ENCODE measurements at regions not wholly inside any gene's neighbourhood (a gene's known extent, or its start where the extent isn't known, plus 50 kb on each side); places are given as distances from the start of the nearest gene placed in this dataset.
"Not testable (repeated sequence)": the region's sequence is repeated elsewhere in the genome, so short reads cannot be mapped to it uniquely, and the experiment has no call there.

DNA sequence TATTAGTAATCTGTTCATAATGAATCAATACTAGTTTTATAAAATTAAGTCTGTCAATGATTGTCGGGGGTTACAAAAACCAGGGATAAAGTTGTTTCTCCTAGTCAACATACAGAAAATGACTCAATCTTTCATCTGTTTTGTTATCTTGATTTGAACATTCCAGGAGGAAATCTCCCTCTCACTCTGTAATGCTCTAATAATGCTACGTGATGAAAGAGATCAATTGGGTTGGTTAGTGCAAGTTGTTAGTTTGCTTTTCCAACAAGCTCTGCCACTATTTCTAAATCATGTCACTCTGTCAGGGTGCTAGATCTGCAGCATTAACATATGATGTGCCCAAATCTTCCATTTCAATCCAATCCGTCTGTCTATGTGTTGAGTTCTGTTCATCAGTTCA is 379.5 kb upstream of the GJE1 start:
- ATAC-seq (no peak), DNase-seq (ENCODE audit: low spot score in 2 of 2) (no peak)
- Mint-ChIP-seq H3K27ac (no peak overlapping the region), H3K36me3 (no peaks in the 10 kb centered on the region), H3K9me3 (no peaks in the 10 kb centered on the region)

GRCh38 chr6:141752677-141753076 is 380.0 kb upstream of the GJE1 start:
- no peaks in the 10 kb centered on the region for H3K36me3 Mint-ChIP-seq
- DNase-seq (ENCODE audit: low spot score in 2 of 2): no peak
- no peaks in the 10 kb centered on the region for H3K9me3 Mint-ChIP-seq
- ATAC-seq: no peak
- H3K27ac Mint-ChIP-seq: no peak overlapping the region

GRCh38 chr6:141746324-141746723 is 386.4 kb upstream of the GJE1 start:
- not testable (repeated sequence) for ATAC-seq; H3K36me3 Mint-ChIP-seq; H3K27ac Mint-ChIP-seq; DNase-seq (ENCODE audit: low spot score in 2 of 2); H3K9me3 Mint-ChIP-seq

GRCh38 chr6:141744971-141745370 is 387.8 kb upstream of the GJE1 start:
- Mint-ChIP-seq H3K9me3 (no peaks in the 10 kb centered on the region), H3K27ac (no peak overlapping the region), H3K36me3 (peaks cover 0 to 4% of the 10 kb centered on the region in 2 donors)
- ATAC-seq (no peak), DNase-seq (ENCODE audit: low spot score in 2 of 2) (no peak)

- ATAC-seq: no peak
- no peak for DNase-seq (ENCODE audit: low spot score in 2 of 2)
- peaks cover 0 to 4% of the 10 kb centered on the region in 2 donors for H3K36me3 Mint-ChIP-seq
- H3K27ac Mint-ChIP-seq: no peak overlapping the region
- H3K9me3 Mint-ChIP-seq: no peaks in the 10 kb centered on the region
These were observed 388.4 kb upstream of the GJE1 start for GRCh38 chr6:141744194-141744925.

GRCh38 chr6:141736104-141736503 is 396.6 kb upstream of the GJE1 start:
- Mint-ChIP-seq H3K27ac (no peak overlapping the region), H3K36me3 (no peaks in the 10 kb centered on the region), H3K9me3 (no peaks in the 10 kb centered on the region)
- DNase-seq (ENCODE audit: low spot score in 2 of 2): no peak
- no peak for ATAC-seq

DNA sequence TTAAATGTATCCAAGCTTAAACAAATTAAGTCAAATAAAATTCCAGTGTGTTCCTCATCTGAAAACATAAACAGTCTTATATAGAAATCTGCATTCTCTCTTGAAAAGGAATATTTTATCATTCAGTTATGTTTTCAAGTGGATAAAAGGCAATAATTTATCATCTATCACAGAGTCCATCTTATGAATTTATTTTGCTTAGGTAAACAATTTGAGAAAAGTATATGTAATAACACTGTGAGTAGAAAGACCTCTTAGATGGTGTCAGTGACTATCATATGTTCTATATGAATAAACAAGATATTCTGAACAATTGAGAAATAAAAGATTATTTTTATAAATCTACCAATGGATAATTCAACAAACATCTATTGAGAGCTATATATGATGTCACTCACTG is 397.6 kb upstream of the GJE1 start:
- Mint-ChIP-seq H3K9me3 (no peaks in the 10 kb centered on the region), H3K36me3 (no peaks in the 10 kb centered on the region), H3K27ac (no peak overlapping the region)
- DNase-seq (ENCODE audit: low spot score in 2 of 2): no peak
- no peak for ATAC-seq

GRCh38 chr6:141734071-141734840 is 398.5 kb upstream of the GJE1 start:
- Mint-ChIP-seq H3K27ac (no peak overlapping the region), H3K9me3 (no peaks in the 10 kb centered on the region), H3K36me3 (no peaks in the 10 kb centered on the region)
- no peak for ATAC-seq
- DNase-seq (ENCODE audit: low spot score in 2 of 2): no peak

- no peaks in the 10 kb centered on the region for H3K36me3 Mint-ChIP-seq
- H3K27ac Mint-ChIP-seq: no peak overlapping the region
- no peak for DNase-seq (ENCODE audit: low spot score in 2 of 2)
- no peak for ATAC-seq
- no peaks in the 10 kb centered on the region for H3K9me3 Mint-ChIP-seq
These were observed 403.6 kb upstream of the GJE1 start for GRCh38 chr6:141729146-141729545.

DNA sequence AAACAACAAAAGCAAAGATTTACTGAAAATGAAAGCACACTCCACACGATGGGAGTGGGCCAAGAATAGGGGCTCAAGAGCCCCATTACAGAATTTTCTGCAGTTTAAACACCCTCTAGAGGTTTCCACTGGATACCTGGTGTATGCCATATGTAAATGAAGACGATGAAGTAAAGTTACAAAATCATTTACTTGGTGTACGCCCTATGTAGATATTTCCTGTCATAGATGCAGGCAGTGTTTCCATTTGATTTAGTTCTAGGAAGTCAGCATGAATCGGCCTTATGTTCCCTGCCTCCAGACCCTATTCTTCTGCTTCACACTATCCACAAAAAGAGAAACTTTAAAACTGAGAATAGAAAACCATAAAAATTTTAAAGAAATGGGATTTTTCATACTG is 404.4 kb upstream of the GJE1 start:
- ATAC-seq: no peak
- Mint-ChIP-seq H3K36me3 (no peaks in the 10 kb centered on the region), H3K27ac (no peak overlapping the region), H3K9me3 (no peaks in the 10 kb centered on the region)
- no peak for DNase-seq (ENCODE audit: low spot score in 2 of 2)

- DNase-seq (ENCODE audit: low spot score in 2 of 2) (no peak), ATAC-seq (no peak)
- no peaks in the 10 kb centered on the region for H3K9me3 Mint-ChIP-seq
- no peaks in the 10 kb centered on the region for H3K36me3 Mint-ChIP-seq
- no peak overlapping the region for H3K27ac Mint-ChIP-seq
These were observed 406.5 kb upstream of the GJE1 start for GRCh38 chr6:141726248-141726647.

GRCh38 chr6:141724731-141725130 is 408.0 kb upstream of the GJE1 start:
- no peak overlapping the region for H3K27ac Mint-ChIP-seq
- DNase-seq (ENCODE audit: low spot score in 2 of 2) (no peak), ATAC-seq (no peak)
- no peaks in the 10 kb centered on the region for H3K36me3 Mint-ChIP-seq
- H3K9me3 Mint-ChIP-seq: no peaks in the 10 kb centered on the region

- Mint-ChIP-seq H3K9me3 (no peaks in the 10 kb centered on the region), H3K27ac (no peak overlapping the region), H3K36me3 (no peaks in the 10 kb centered on the region)
- ATAC-seq (no peak), DNase-seq (ENCODE audit: low spot score in 2 of 2) (no peak)
These were observed 413.2 kb upstream of the GJE1 start for GRCh38 chr6:141719476-141719875.

GRCh38 chr6:141705431-141705830 is 427.3 kb upstream of the GJE1 start:
- no peak for DNase-seq (ENCODE audit: low spot score in 2 of 2)
- Mint-ChIP-seq H3K36me3 (no peaks in the 10 kb centered on the region), H3K9me3 (peaks cover 0 to 3% of the 10 kb centered on the region in 2 donors), H3K27ac (no peak overlapping the region)
- no peak for ATAC-seq

DNA sequence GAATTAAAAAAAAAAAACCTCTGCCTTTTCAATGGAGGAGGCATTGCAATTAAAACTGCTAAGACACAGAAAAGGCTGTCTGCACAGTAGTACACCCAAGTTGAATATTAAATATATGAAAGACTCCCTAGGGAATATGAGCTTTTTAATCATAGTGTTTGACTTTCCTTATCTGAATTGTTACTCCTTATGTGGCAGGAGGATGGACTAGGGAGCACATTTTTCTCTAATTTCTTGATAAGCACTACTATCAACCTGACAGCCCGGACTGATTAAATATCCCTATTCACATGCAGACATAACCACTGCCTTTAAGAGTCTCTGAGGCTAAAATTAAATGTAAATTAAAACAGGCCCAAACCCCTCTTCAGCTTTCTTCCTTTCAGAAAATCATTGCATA is 428.6 kb upstream of the GJE1 start:
- DNase-seq (ENCODE audit: low spot score in 2 of 2): no peak
- Mint-ChIP-seq H3K36me3 (no peaks in the 10 kb centered on the region), H3K9me3 (no peaks in the 10 kb centered on the region), H3K27ac (no peak overlapping the region)
- ATAC-seq: no peak

- ATAC-seq: no peak
- H3K36me3 Mint-ChIP-seq: no peaks in the 10 kb centered on the region
- no peak for DNase-seq (ENCODE audit: low spot score in 2 of 2)
- peaks cover 0 to 4% of the 10 kb centered on the region in 2 donors for H3K9me3 Mint-ChIP-seq
- no peak overlapping the region for H3K27ac Mint-ChIP-seq
These were observed 431.0 kb upstream of the GJE1 start for GRCh38 chr6:141701732-141702131.

- no peak for ATAC-seq
These were observed 431.9 kb upstream of the GJE1 start for GRCh38 chr6:141700819-141701218.

GRCh38 chr6:141688916-141689315 is 443.8 kb upstream of the GJE1 start:
- peak in 1 of 2 donors; percentile 24 for ATAC-seq
- peaks cover 0 to 7% of the 10 kb centered on the region in 2 donors for H3K9me3 Mint-ChIP-seq
- no peak for DNase-seq (ENCODE audit: low spot score in 2 of 2)
- H3K27ac Mint-ChIP-seq: no peak overlapping the region
- no peaks in the 10 kb centered on the region for H3K36me3 Mint-ChIP-seq

More at GRCh38 chr6:141700819-141701218, 431.9 kb upstream of the GJE1 start:
- H3K9me3 Mint-ChIP-seq: peaks cover 0 to 4% of the 10 kb centered on the region in 2 donors
- H3K27ac Mint-ChIP-seq: no peak overlapping the region
- no peaks in the 10 kb centered on the region for H3K36me3 Mint-ChIP-seq
- DNase-seq (ENCODE audit: low spot score in 2 of 2): no peak

All from activated naive CD4-positive, alpha-beta T cell treated with anti-CD3 and anti-CD28 coated beads, Interleukin-2, amount 50 U/mL, for 72 hours (primary cell).